ENCODE measurements at regions not wholly inside any gene's neighbourhood (a gene's known extent, or its start where the extent isn't known, plus 50 kb on each side); places are given as distances from the start of the nearest gene placed in this dataset.

DNA sequence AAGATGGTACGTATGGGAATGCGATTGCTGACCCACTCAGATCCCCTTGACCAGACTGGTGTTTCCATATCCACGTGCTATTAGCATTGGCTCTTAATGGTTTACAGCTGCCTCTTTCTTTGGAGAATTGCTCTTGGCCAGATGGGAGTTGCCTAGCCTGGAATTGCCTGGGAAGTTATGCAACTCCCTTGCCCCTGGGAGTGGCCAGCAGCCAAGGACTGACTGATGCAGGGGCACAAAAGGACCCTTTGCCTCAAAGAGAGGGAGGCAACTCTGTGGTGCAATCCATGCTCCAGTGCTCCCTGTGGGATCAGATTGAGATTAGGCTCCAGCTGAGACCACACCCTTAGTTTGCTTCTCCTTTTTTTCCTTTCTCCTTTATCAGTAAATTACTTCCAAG, 203.5 kb upstream of the JAG1 start:
- Histone ChIP-seq H4K20me1 (ENCODE audit: insufficient read depth) (no peaks in the 10 kb centered on the region), H3K36me3 (ENCODE audit: insufficient read depth, low read length) (no peaks in the 10 kb centered on the region), H3K27me3 (ENCODE audit: insufficient read depth, low read depth, low read length) (no peaks in the 10 kb centered on the region), H2AFZ (ENCODE audit: low read depth, low read length) (no peak overlapping the region), H3K4me3 (ENCODE audit: low read length) (no peak overlapping the region), H3K9me3 (ENCODE audit: low read length) (no peaks in the 10 kb centered on the region), H3K27ac (ENCODE audit: low read length) (no peak overlapping the region), H3K79me2 (replicated peaks; ENCODE audit: insufficient read depth, low read length) (no peaks in the 10 kb centered on the region), H3K9ac (ENCODE audit: low read length) (no peak overlapping the region), H3K4me2 (ENCODE audit: low read length) (no peak overlapping the region), H3F3A (ENCODE audit: insufficient read depth, low read length, poor library complexity, severe bottlenecking) (no peaks in the 10 kb centered on the region), H3K9me2 (ENCODE audit: insufficient read depth, low read length) (no peaks in the 10 kb centered on the region)
- TF ChIP-seq POLR2AphosphoS5 (IDR thresholded peaks at IDR 0.05): no peak
- TF ChIP-seq, protein P1, sequence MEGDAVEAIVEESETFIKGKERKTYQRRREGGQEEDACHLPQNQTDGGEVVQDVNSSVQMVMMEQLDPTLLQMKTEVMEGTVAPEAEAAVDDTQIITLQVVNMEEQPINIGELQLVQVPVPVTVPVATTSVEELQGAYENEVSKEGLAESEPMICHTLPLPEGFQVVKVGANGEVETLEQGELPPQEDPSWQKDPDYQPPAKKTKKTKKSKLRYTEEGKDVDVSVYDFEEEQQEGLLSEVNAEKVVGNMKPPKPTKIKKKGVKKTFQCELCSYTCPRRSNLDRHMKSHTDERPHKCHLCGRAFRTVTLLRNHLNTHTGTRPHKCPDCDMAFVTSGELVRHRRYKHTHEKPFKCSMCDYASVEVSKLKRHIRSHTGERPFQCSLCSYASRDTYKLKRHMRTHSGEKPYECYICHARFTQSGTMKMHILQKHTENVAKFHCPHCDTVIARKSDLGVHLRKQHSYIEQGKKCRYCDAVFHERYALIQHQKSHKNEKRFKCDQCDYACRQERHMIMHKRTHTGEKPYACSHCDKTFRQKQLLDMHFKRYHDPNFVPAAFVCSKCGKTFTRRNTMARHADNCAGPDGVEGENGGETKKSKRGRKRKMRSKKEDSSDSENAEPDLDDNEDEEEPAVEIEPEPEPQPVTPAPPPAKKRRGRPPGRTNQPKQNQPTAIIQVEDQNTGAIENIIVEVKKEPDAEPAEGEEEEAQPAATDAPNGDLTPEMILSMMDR (IDR thresholded peaks at IDR 0.05; ENCODE audit: poor library complexity, severe bottlenecking): no peak
- TF ChIP-seq, protein P2, sequence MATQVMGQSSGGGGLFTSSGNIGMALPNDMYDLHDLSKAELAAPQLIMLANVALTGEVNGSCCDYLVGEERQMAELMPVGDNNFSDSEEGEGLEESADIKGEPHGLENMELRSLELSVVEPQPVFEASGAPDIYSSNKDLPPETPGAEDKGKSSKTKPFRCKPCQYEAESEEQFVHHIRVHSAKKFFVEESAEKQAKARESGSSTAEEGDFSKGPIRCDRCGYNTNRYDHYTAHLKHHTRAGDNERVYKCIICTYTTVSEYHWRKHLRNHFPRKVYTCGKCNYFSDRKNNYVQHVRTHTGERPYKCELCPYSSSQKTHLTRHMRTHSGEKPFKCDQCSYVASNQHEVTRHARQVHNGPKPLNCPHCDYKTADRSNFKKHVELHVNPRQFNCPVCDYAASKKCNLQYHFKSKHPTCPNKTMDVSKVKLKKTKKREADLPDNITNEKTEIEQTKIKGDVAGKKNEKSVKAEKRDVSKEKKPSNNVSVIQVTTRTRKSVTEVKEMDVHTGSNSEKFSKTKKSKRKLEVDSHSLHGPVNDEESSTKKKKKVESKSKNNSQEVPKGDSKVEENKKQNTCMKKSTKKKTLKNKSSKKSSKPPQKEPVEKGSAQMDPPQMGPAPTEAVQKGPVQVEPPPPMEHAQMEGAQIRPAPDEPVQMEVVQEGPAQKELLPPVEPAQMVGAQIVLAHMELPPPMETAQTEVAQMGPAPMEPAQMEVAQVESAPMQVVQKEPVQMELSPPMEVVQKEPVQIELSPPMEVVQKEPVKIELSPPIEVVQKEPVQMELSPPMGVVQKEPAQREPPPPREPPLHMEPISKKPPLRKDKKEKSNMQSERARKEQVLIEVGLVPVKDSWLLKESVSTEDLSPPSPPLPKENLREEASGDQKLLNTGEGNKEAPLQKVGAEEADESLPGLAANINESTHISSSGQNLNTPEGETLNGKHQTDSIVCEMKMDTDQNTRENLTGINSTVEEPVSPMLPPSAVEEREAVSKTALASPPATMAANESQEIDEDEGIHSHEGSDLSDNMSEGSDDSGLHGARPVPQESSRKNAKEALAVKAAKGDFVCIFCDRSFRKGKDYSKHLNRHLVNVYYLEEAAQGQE (IDR thresholded peaks at IDR 0.05; ENCODE audit: borderline replicate concordance): no peak
- TF ChIP-seq RAD21 (conservative IDR thresholded peaks at IDR 0.05): no peak
- TF ChIP-seq EZH2 (IDR thresholded peaks at IDR 0.05; ENCODE audit: borderline replicate concordance, insufficient read depth, low read length, poor library complexity, severe bottlenecking): no peak
- no peak for TF ChIP-seq TAF1 (IDR thresholded peaks at IDR 0.05; ENCODE audit: low read depth)
- no peak for TF ChIP-seq EP300 (conservative IDR thresholded peaks at IDR 0.05; ENCODE audit: poor library complexity, severe bottlenecking)
- TF ChIP-seq MXI1 (conservative IDR thresholded peaks at IDR 0.05; ENCODE audit: poor library complexity, severe bottlenecking): no peak
- no peak for TF ChIP-seq SMC3 (conservative IDR thresholded peaks at IDR 0.05; ENCODE audit: poor library complexity)

- no peak overlapping the region for H3K4me2 ChIP-seq (ENCODE audit: low read length)
- no peaks in the 10 kb centered on the region for H3K79me2 ChIP-seq (replicated peaks; ENCODE audit: insufficient read depth, low read length)
- no peak overlapping the region for H3K27ac ChIP-seq (ENCODE audit: low read length)
- H3K36me3 ChIP-seq (ENCODE audit: insufficient read depth, low read length): no peaks in the 10 kb centered on the region
- no peak overlapping the region for H2AFZ ChIP-seq (ENCODE audit: low read depth, low read length)
- no peaks in the 10 kb centered on the region for H3K9me3 ChIP-seq (ENCODE audit: low read length)
- H3F3A ChIP-seq (ENCODE audit: insufficient read depth, low read length, poor library complexity, severe bottlenecking): no peaks in the 10 kb centered on the region
- H3K4me3 ChIP-seq (ENCODE audit: low read length): no peak overlapping the region
- H3K27me3 ChIP-seq (ENCODE audit: insufficient read depth, low read depth, low read length): no peaks in the 10 kb centered on the region
- H3K9ac ChIP-seq (ENCODE audit: low read length): no peak overlapping the region
- H3K9me2 ChIP-seq (ENCODE audit: insufficient read depth, low read length): no peaks in the 10 kb centered on the region
- TF ChIP-seq EZH2 (IDR thresholded peaks at IDR 0.05; ENCODE audit: borderline replicate concordance, insufficient read depth, low read length, poor library complexity, severe bottlenecking) (no peak), RAD21 (conservative IDR thresholded peaks at IDR 0.05) (no peak), SMC3 (conservative IDR thresholded peaks at IDR 0.05; ENCODE audit: poor library complexity) (no peak), POLR2AphosphoS5 (IDR thresholded peaks at IDR 0.05) (no peak), EP300 (conservative IDR thresholded peaks at IDR 0.05; ENCODE audit: poor library complexity, severe bottlenecking) (no peak), TAF1 (IDR thresholded peaks at IDR 0.05; ENCODE audit: low read depth) (no peak), MXI1 (conservative IDR thresholded peaks at IDR 0.05; ENCODE audit: poor library complexity, severe bottlenecking) (no peak)
- TF ChIP-seq, protein P2 (IDR thresholded peaks at IDR 0.05; ENCODE audit: borderline replicate concordance): no peak
- TF ChIP-seq, protein P1 (IDR thresholded peaks at IDR 0.05; ENCODE audit: poor library complexity, severe bottlenecking): no peak
- no peaks in the 10 kb centered on the region for H4K20me1 ChIP-seq (ENCODE audit: insufficient read depth)
Measured at GRCh38 chr20:10883166-10883565, 209.4 kb upstream of the JAG1 start.

Data from neural cell (in vitro differentiated cells).